ENCODE measurements at regions not wholly inside any gene's neighbourhood (a gene's known extent, or its start where the extent isn't known, plus 50 kb on each side); places are given as distances from the start of the nearest gene placed in this dataset.

- TF ChIP-seq, protein P1, sequence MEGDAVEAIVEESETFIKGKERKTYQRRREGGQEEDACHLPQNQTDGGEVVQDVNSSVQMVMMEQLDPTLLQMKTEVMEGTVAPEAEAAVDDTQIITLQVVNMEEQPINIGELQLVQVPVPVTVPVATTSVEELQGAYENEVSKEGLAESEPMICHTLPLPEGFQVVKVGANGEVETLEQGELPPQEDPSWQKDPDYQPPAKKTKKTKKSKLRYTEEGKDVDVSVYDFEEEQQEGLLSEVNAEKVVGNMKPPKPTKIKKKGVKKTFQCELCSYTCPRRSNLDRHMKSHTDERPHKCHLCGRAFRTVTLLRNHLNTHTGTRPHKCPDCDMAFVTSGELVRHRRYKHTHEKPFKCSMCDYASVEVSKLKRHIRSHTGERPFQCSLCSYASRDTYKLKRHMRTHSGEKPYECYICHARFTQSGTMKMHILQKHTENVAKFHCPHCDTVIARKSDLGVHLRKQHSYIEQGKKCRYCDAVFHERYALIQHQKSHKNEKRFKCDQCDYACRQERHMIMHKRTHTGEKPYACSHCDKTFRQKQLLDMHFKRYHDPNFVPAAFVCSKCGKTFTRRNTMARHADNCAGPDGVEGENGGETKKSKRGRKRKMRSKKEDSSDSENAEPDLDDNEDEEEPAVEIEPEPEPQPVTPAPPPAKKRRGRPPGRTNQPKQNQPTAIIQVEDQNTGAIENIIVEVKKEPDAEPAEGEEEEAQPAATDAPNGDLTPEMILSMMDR (IDR thresholded peaks at IDR 0.05), result no peak
- TF ChIP-seq POLR2A (IDR thresholded peaks at IDR 0.05), result no peak
These were observed 304.3 kb downstream of the HDGFL1 start for GRCh38 chr6:22873513-22874136.
